Lung (tissue), 11 donors: ENCODE measurements at regions not wholly inside any gene's neighbourhood (a gene's known extent, or its start where the extent isn't known, plus 50 kb on each side); places are given as distances from the start of the nearest gene placed in this dataset.

Source experiments
- ATAC-seq: fragments of 200-7000 bp; cut with Tn5 transposase; one replicate; pipeline ENCODE4 v1.9.1; 2020; ENCODE audit warnings: moderate number of reproducible peaks; ENCODE audit not compliant: insufficient read depth, low FRiP score
- DNase-seq, 3 donors: peaks; one replicate each; pipeline ENCODE4 v3.0.0-alpha.2; 2013 to 2017
- H3K27ac ChIP-seq, 2 donors: one replicate each; pipeline ENCODE4 v1.5.1; 2013; ENCODE audit warnings: mild to moderate bottlenecking in 2 of 2, moderate library complexity in 2 of 2, control low read depth in 1 of 2, inconsistent platforms in 1 of 2, low read depth in 1 of 2, low read length in 1 of 2
- H3K27me3 ChIP-seq, 3 donors: one replicate each; pipeline ENCODE4 v1.5.1; 2013; ENCODE audit warnings: low read length in 2 of 3; ENCODE audit not compliant: control insufficient read depth in 3 of 3, insufficient read depth in 3 of 3
- H3K36me3 ChIP-seq, 4 donors: one replicate each; pipeline ENCODE4 v1.5.1; 2013; ENCODE audit warnings: low read length in 4 of 4, mild to moderate bottlenecking in 1 of 4, moderate library complexity in 1 of 4; ENCODE audit not compliant: control insufficient read depth in 4 of 4, insufficient read depth in 4 of 4
- H3K4me1 ChIP-seq, 5 donors: one replicate each; pipeline ENCODE4 v1.5.1; 2013; ENCODE audit warnings: low read length in 5 of 5, mild to moderate bottlenecking in 2 of 5, moderate library complexity in 1 of 5; ENCODE audit not compliant: control insufficient read depth in 5 of 5, insufficient read depth in 5 of 5
- H3K4me3 ChIP-seq: one replicate; pipeline ENCODE4 v1.5.1; 2013; ENCODE audit warnings: mild to moderate bottlenecking, control low read depth, moderate library complexity
- H3K9ac ChIP-seq, 2 donors: one replicate each; pipeline ENCODE4 v1.5.1; 2013; ENCODE audit warnings: low read length in 2 of 2, control low read depth in 1 of 2; ENCODE audit not compliant: insufficient read depth in 1 of 2
- H3K9me3 ChIP-seq, 4 donors: one replicate each; pipeline ENCODE4 v1.5.1; 2013; ENCODE audit warnings: low read length in 3 of 4, mild to moderate bottlenecking in 1 of 4, moderate library complexity in 1 of 4; ENCODE audit not compliant: control insufficient read depth in 4 of 4, insufficient read depth in 3 of 4
- CTCF ChIP-seq: IDR thresholded peaks from 2 replicates; pipeline ENCODE4 v1.5.1; 2012; ENCODE audit warnings: mild to moderate bottlenecking; ENCODE audit errors: control extremely low read depth, extremely low read depth
- WGBS, 2 donors: extraction: QIAGEN DNeasy Blood & Tissue Kit; methylation state at CpG; one replicate each; pipeline ENCODE4 v1.1.7; 2013; 5-methylcytosine and 5-hydroxymethylcytosine counted together
- donor health status: control.
- donor health status: control.
- donor health status: Bipolar disorder and iron deficiency.
- donor health status: healthy.
- donor health status: DM: yes; HTN: yes; CAD: no.

GRCh38 chr18:73733376-73733775 lies 414.3 kb downstream of the FBXO15 start:
- Histone ChIP-seq H3K9ac (no peak overlapping the region), H3K27ac (no peak overlapping the region), H3K27me3 (no peaks in the 10 kb centered on the region), H3K4me3 (no peak overlapping the region), H3K36me3 (no peaks in the 10 kb centered on the region), H3K4me1 (no peaks in the 10 kb centered on the region), H3K9me3 (peaks cover 0 to 6% (median 5%) of the 10 kb centered on the region in 4 donors)
- WGBS, 2 donors: 86 to 90% methylated on average over 4 of the region's 4 CpGs
- no peak for DNase-seq
- no peak for ATAC-seq
- no peak for TF ChIP-seq CTCF

GRCh38 chr18:73728657-73729056 lies 419.0 kb downstream of the FBXO15 start:
- Histone ChIP-seq H3K27ac (no peak overlapping the region), H3K4me3 (no peak overlapping the region), H3K9me3 (peaks cover 0 to 6% (median 5%) of the 10 kb centered on the region in 4 donors), H3K4me1 (peaks cover 0 to 17% (median 0%) of the 10 kb centered on the region in 5 donors), H3K27me3 (no peaks in the 10 kb centered on the region), H3K9ac (no peak overlapping the region), H3K36me3 (no peaks in the 10 kb centered on the region)
- 46 to 70% methylated on average over 2 of the region's 2 CpGs for WGBS, 2 donors
- ATAC-seq (no peak), DNase-seq (peak in 1 of 3 donors; percentile 23)
- no peak for TF ChIP-seq CTCF

GRCh38 chr18:73724958-73725357 lies 422.7 kb downstream of the FBXO15 start:
- Histone ChIP-seq H3K27me3 (no peaks in the 10 kb centered on the region), H3K4me3 (no peak overlapping the region), H3K9me3 (no peaks in the 10 kb centered on the region), H3K27ac (no peak overlapping the region), H3K4me1 (peaks cover 0 to 17% (median 0%) of the 10 kb centered on the region in 5 donors), H3K36me3 (no peaks in the 10 kb centered on the region), H3K9ac (no peak overlapping the region)
- no peak for ATAC-seq
- no peak for TF ChIP-seq CTCF
- peak in 2 of 3 donors; percentile 43 to 58 for DNase-seq

- ATAC-seq (no peak), DNase-seq (no peak)
- Histone ChIP-seq H3K9me3 (peaks cover 0 to 2% (median 0%) of the 10 kb centered on the region in 4 donors), H3K4me3 (no peak overlapping the region), H3K27me3 (no peaks in the 10 kb centered on the region), H3K36me3 (no peaks in the 10 kb centered on the region), H3K27ac (no peak overlapping the region), H3K4me1 (peaks cover 0 to 24% (median under 1%) of the 10 kb centered on the region in 5 donors), H3K9ac (no peak overlapping the region)
- no peak for TF ChIP-seq CTCF
- 74 to 89% methylated on average over 2 of the region's 2 CpGs for WGBS, 2 donors
Measured at GRCh38 chr18:73719611-73720010, 428.0 kb downstream of the FBXO15 start.
